ENCODE measurements at regions not wholly inside any gene's neighbourhood (a gene's known extent, or its start where the extent isn't known, plus 50 kb on each side); places are given as distances from the start of the nearest gene placed in this dataset.

- no peak for TF ChIP-seq HINFP (tag; conservative IDR thresholded peaks at IDR 0.05; ENCODE audit: low read depth)
- no peak for TF ChIP-seq SREBF1 (IDR thresholded peaks at IDR 0.05; ENCODE audit: borderline replicate concordance, low read depth, low read length)
- no peak for TF ChIP-seq NR4A1 (CRISPR knock-in tag; IDR thresholded peaks at IDR 0.05)
- TF ChIP-seq NR4A1 (tag; IDR thresholded peaks at IDR 0.05): no peak
- TF ChIP-seq NELFE (IDR thresholded peaks at IDR 0.05; ENCODE audit: insufficient read depth, insufficient read length): no peak
- peak; percentile 68; the same call in 1 of the 2 replicates for TF ChIP-seq MAFF (IDR thresholded peaks at IDR 0.05; ENCODE audit: low read length)
- no peak for TF ChIP-seq PURB (CRISPR knock-in tag; IDR thresholded peaks at IDR 0.05; ENCODE audit: low read depth)
- no peak for TF ChIP-seq KLF10 (CRISPR knock-in tag; IDR thresholded peaks at IDR 0.05)
Measured at GRCh38 chr6:106764353-106764980, 135.1 kb downstream of the QRSL1 start (continued).

GRCh38 chr6:106763361-106763760, 134.0 kb downstream of the QRSL1 start:
- FAIRE-seq (no peak), DNase-seq (ENCODE audit: extremely low read depth in 1 of 4, low spot score in 3 of 4) (peak in 1 of 4 experiments; percentile 28), ATAC-seq (no peak)
- H3K27ac ChIP-seq (ENCODE audit: extremely low read depth, low read depth, low read length): no peak overlapping the region
- intact Hi-C loops (cut with micrococcal nuclease) (no loop called here), in situ Hi-C loops (cut with MboI) (no loop called here)
- H3K4me1 ChIP-seq (replicated peaks in 1 of 2; ENCODE audit: control insufficient read depth in 2 of 2, insufficient read depth in 2 of 2, low read length in 2 of 2): peaks cover 5 to 17% of the 10 kb centered on the region in 2 experiments; a peak in 2 of 5 replicates
- POLR2A ChIA-PET: interaction anchor here (0.6 kb wide), 1 partner anchor 35 kb away, joined by 3 read pairs; no protein-coding TSS in a partner anchor
- H3K9me3 ChIP-seq (replicated peaks; ENCODE audit: control insufficient read depth, insufficient read depth, low read depth, low read length): 0 out of 2 replicates have a peak, but pooled peaks cover 2% of the 10 kb centered on the region
- BruUV-seq (replicated peaks): no TSS peak
- no peak overlapping the region for H3K9ac ChIP-seq (ENCODE audit: insufficient read depth in 1 of 2, low read depth in 2 of 2, low read length in 2 of 2)
- no peak overlapping the region for H3K4me2 ChIP-seq (ENCODE audit: insufficient read depth, low read length)
- H3K36me3 ChIP-seq (ENCODE audit: control insufficient read depth, insufficient read depth, low read length): no peaks in the 10 kb centered on the region
- no peak overlapping the region for H3K4me3 ChIP-seq
- no peaks in the 10 kb centered on the region for H4K20me1 ChIP-seq (replicated peaks; ENCODE audit: control insufficient read depth, insufficient read depth, low read length)
- H3K79me2 ChIP-seq (ENCODE audit: control insufficient read depth, insufficient read depth, low read length): no peaks in the 10 kb centered on the region
- H3K9me1 ChIP-seq (ENCODE audit: control insufficient read depth, insufficient read depth, low read length): no peaks in the 10 kb centered on the region
- H3K27me3 ChIP-seq (ENCODE audit: control insufficient read depth in 2 of 2, insufficient read depth in 2 of 2, low read length in 2 of 2): no peaks in the 10 kb centered on the region
- CTCF ChIA-PET (ENCODE audit: low intra/inter-chr PET ratio): no interaction called here
- H2AFZ ChIP-seq (ENCODE audit: low read depth, low read length): no peak overlapping the region
- TF ChIP-seq HIVEP1 (CRISPR knock-in tag; IDR thresholded peaks at IDR 0.05) (no peak), CTCF (IDR thresholded peaks at IDR 0.05 in 2 of 3, conservative IDR thresholded peaks at IDR 0.05 in 1 of 3; ENCODE audit: insufficient read depth in 2 of 3, low read depth in 1 of 3, low read length in 3 of 3) (no peak), CTBP1 (IDR thresholded peaks at IDR 0.05; ENCODE audit: borderline replicate concordance) (peak; percentile 31; the same call in 1 of the 2 replicates), THAP12 (CRISPR knock-in tag; IDR thresholded peaks at IDR 0.05) (no peak), SMAD4 (CRISPR knock-in tag; conservative IDR thresholded peaks at IDR 0.05) (0 out of 2 replicates have a peak, but pooled peaks have one; percentile 23), CREB3 (tag; conservative IDR thresholded peaks at IDR 0.05; ENCODE audit: low read depth) (no peak), NFYB (IDR thresholded peaks at IDR 0.05; ENCODE audit: extremely low read depth, insufficient read length) (no peak)

Measured in K562 (cell line).